ENCODE measurements at regions not wholly inside any gene's neighbourhood (a gene's known extent, or its start where the extent isn't known, plus 50 kb on each side); places are given as distances from the start of the nearest gene placed in this dataset.

- DNase-seq (ENCODE audit: low read depth), result no peak
Measured at GRCh38 chrX:124619710-124620109, 273.3 kb downstream of the SH2D1A start.

GRCh38 chrX:124634363-124634762, 288.0 kb downstream of the SH2D1A start:
- TF ChIP-seq CTCF (IDR thresholded peaks at IDR 0.05; ENCODE audit: low read depth, low read length, missing control alignments), result no peak
- no peak for DNase-seq (ENCODE audit: low read depth)
- no peak overlapping the region for H3K4me3 ChIP-seq (ENCODE audit: low read depth, low read length)

More at GRCh38 chrX:124619710-124620109, 273.3 kb downstream of the SH2D1A start:
- H3K4me3 ChIP-seq (ENCODE audit: low read depth, low read length), result no peak overlapping the region
- no peak for TF ChIP-seq CTCF (IDR thresholded peaks at IDR 0.05; ENCODE audit: low read depth, low read length, missing control alignments)

DNA sequence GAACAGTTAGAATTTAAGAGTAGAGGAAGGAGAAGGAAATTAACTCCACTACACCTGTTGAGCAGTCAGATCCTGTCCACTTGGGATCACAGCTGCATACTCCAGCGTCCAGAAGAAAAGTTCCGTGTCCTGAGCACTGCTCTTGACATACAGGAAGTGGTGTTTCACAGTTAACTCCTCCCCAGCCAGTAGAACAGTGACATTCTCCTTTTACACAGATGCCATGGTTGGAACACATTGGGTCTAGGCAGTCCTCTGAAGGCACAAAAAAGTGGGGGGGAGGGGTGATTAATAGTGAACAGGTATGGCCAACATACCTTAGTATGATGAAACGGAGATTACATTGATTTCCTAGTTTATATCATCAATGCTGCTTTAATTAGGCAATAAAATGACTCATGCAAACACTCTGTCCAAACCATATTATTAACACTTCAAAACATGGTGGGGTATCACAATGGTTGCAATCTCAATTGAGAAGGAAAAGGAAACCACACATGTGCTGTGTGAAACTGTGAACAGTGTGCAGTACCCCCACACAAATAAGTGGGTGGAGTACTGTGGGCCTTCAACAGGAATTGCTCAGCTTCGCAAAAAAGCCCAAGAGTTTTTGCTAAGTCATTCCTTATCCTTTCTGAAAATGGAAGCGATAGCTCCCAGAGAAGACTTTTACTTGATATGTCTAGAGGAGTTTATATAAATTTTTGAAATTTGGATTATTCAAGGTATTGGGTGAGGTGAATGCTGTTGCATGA, 295.6 kb downstream of the SH2D1A start:
- DNase-seq (ENCODE audit: low read depth), result no peak
- no peak for TF ChIP-seq CTCF (IDR thresholded peaks at IDR 0.05; ENCODE audit: low read depth, low read length, missing control alignments)
- no peak overlapping the region for H3K4me3 ChIP-seq (ENCODE audit: low read depth, low read length)

GRCh38 chrX:124646403-124646802, 300.0 kb downstream of the SH2D1A start:
- H3K4me3 ChIP-seq (ENCODE audit: low read depth, low read length), result no peak overlapping the region

GRCh38 chrX:124651031-124651430, 304.7 kb downstream of the SH2D1A start:
- no peak for DNase-seq (ENCODE audit: low read depth)
- no peak for TF ChIP-seq CTCF (IDR thresholded peaks at IDR 0.05; ENCODE audit: low read depth, low read length, missing control alignments)
- no peak overlapping the region for H3K4me3 ChIP-seq (ENCODE audit: low read depth, low read length)

More at GRCh38 chrX:124646403-124646802, 300.0 kb downstream of the SH2D1A start:
- DNase-seq (ENCODE audit: low read depth), result no peak
- no peak for TF ChIP-seq CTCF (IDR thresholded peaks at IDR 0.05; ENCODE audit: low read depth, low read length, missing control alignments)

DNA sequence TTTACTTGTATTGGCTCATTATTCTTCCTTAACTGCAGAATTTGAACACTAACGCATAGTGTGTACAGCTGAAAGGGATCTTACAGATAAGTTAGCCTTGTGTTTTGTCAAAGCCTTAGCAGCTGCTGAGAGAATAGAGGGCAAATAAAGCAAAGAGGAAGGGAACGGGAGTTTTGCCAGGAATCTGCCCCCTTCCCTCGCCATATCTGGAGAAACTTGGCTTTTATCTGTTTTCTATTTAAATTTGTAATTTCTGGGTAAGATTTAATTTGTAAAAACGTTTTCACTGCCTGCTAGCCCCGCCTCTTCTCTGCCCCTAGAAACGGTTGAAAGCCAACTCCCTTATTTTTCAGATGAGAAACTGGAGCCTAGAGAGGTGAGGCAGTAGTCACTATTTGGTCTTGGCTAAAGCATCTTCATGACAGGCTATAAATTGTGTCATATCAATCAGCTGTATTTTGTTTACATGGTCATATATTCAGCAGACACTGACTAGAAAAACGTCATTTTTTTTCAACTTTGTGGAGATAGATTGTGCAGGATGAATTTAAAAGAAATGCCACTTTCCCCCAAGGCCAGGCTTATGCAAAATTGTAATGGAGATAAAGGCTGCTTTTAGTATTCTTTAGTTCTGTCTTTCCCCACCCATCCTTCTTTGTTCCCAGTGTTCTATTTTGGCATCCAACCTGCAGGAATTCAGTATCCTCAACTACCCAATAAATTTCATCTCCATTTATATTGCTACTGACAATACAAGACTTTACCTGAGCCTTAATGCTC, 319.4 kb downstream of the SH2D1A start:
- DNase-seq (ENCODE audit: low read depth), result no peak
- H3K4me3 ChIP-seq (ENCODE audit: low read depth, low read length), result no peak overlapping the region
- TF ChIP-seq CTCF (IDR thresholded peaks at IDR 0.05; ENCODE audit: low read depth, low read length, missing control alignments), result no peak

Data from GM12864 (cell line).